NCI-H2107 (cell line): ENCODE measurements at regions not wholly inside any gene's neighbourhood (a gene's known extent, or its start where the extent isn't known, plus 50 kb on each side); places are given as distances from the start of the nearest gene placed in this dataset.
"Not testable (repeated sequence)": the region's sequence is repeated elsewhere in the genome, so short reads cannot be mapped to it uniquely, and the experiment has no call there.

ENCODE experiments used
- DNase-seq: peaks from one replicate; lab custom pipeline; 2025; lab: John Stamatoyannopoulos, UW

DNA sequence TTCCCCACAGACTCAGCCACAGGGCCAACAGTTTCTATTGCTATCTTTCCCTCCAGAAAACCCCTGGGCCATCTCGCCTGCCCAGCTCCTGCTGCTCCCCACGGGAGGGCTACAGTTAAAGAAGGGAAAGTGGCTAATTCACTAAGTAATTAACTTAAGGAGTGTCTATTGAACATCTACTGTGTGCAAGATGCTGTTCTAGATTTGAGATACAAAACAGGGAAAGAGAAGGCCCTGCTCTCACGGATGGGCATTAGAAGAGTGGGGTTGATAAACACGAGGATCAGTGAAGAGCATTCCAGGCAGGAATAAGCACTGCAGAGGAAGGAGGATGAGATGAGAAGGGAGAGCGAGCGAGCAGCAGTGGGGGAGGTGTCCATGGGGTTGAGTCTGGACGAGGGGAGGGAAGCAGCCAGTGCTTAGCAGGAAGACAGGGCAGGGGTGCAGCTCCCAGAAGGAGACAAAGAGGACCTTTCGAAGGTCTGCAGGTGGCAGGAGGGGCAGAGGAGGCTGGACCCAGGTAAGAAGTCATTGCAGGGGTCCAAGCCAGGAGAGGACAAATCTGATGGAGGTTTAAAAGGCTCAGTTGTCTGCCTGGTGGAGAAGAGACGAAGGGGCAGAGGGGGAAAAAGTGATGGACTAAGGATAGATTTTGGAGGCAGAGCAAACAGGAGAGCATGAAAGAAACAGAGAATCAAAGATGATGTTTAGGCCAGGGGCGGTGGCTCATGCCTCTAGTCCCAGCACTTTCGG lies 64.7 kb downstream of the KLF15 start:
- DNase-seq = no peak

DNA sequence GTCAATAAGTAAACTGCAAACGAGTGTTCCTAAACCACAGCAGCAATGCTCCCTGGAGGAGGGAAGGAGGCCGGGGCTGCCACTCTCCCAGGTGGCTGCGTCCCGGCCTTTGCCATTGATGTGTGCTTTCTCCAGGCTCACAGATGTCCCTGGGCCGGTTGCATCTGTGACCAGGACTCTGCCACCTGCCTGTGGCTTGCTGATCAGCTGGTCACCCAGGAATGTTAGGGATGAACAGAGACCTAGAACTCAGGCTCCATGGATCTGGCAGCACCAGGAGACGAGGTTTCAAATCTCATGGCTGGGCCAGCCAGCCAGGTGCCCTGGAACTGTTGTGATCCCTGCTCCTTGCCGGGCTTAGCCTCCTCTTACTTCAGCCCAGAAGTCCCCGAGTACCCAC lies 65.7 kb downstream of the KLF15 start:
- DNase-seq = no peak

DNA sequence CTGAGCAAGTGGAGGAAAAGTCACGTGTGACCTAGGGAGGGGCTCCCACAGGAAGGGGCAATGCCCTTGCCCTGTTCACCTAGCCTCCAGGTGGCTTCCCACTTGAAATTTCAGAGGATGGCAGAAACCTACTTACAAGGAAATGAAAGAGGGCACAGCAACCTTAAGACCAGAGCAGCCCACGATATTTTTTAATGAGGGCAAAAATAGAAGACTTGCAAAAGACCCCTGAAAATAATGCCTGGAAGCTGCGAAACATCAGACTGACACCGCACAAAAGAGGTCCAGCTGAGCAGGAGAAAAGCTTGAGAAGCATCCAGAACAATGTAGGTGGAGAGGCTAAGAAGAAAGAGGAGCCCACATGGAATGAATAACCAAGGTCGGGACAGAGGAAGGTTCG lies 66.1 kb downstream of the KLF15 start:
- DNase-seq = no peak

- no peak for DNase-seq
Observed at GRCh38 chr3:126290325-126290724, 66.9 kb downstream of the KLF15 start.

DNA sequence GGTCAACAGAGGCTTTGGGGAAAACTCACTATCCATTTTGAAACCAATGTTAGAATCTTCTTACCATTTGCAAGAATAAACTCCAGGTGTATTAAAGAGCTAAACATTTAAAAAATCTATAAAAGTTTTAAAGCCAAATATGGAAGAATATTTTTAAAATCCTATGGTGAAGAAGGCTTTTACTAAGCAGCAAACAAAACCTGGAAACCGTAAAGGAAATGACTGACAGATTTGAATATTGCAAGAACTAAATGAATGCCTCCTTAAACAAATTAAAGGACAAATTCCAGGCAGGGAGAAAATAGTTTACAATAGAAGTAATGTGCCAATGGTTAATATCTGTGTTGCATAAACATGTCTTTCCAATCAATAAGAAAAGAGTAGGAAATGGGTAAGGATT lies 68.1 kb downstream of the KLF15 start:
- DNase-seq = no peak

DNA sequence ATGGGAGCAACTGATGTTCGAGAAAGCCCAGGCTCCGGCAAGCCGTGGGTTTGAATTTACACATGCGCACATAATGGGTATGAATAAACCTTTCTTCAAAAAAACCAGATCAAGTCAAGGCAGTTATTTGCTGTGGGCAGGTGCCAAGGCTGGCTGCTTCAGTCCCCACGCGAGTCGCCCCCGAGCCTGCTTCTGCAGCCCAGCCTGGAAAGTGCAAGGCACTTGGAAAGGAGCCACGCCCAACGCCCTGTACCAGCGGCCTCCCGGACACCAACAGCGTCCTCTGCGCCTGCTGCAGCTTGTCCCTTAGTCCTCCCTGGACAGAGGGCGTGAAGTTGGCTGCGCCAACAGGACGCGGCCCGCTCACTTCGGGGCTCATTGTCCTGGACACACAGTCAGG lies 68.9 kb downstream of the KLF15 start:
- no peak for DNase-seq

- DNase-seq = peak; percentile 64
Observed at GRCh38 chr3:126287536-126288241, 69.5 kb downstream of the KLF15 start.

DNA sequence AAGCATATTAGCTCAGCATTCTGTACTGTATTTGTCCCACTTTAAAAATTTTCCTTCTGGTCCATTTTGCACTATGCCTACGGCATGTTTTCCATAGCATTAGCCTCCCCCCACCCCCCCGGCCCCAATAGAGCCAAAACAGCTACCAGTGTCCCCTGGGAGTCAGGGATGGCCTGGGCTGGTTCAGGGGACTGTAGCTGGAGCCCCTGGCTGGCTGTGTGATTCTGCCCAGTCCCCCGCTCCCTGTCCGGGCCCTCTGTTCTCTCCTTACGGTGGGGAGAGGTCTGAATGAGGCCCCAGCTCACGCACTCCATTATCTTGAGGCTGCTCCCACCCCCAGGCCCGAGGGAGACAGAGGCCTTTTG lies 70.1 kb downstream of the KLF15 start:
- no peak for DNase-seq

DNA sequence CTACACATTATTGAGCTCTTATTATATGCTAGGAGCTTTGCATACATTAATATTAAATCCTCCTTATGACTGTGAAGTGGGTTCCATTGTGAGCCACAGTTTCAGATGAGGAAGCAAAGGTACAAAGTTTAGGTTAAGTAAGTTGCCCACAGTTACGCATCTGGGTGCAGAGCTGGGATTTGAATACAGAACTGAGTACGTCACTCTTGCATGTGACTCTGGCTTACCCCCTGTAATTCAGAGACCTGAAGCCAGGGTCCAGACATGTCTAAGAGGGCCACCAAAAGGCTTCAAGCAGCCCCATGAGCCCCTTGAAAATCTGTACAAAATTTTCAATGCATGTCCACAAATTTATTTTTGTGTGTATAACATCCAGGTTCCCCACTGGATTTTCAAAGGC lies 71.8 kb downstream of the KLF15 start:
- DNase-seq = no peak

DNA sequence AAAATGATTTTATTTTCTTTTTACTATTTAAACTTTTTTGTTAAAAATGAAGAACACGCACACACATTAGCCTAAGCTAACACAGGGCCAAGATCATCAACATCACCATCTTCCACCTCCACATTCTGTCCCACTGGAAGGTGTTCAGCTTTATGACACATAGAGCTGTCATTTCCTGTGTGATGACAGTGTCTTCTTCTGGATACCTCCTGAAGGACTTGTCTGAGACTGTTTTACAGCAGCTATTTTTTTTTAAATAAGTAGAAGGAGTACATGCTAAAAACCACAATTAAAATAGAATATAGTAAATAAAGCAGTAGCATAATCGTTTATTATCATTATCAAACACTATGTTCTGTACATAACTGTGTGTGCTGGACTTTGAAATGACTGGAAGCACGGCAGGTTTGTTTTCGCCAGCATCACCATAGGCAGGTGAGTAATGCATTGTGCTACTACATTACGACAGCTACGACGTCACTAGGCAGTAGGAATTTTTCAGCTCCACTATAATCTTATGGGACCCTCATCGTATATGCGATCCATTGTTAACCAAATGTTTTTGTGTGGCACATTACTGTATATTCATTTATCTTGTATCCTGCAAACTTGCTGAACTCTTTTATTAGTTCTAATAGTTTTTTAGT lies 72.8 kb downstream of the KLF15 start:
- no peak for DNase-seq

DNA sequence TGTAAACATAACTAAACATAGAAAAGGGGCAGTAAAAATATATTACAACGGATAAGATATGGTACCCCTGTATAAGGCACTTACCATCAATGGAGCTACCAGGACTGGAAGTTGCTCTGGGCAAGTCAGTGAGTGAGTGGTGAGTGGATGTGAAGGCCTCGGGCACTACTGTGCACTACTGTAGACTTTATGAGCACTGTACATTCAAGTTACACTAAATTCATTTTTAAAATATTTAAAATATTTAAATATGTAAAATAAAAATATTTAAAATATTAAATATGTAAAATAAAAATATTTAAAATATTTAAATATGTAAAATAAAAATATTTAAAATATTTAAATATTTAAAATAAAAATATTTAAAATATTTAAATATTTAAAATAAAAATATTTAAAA lies 73.6 kb downstream of the KLF15 start:
- not testable (repeated sequence) for DNase-seq

DNA sequence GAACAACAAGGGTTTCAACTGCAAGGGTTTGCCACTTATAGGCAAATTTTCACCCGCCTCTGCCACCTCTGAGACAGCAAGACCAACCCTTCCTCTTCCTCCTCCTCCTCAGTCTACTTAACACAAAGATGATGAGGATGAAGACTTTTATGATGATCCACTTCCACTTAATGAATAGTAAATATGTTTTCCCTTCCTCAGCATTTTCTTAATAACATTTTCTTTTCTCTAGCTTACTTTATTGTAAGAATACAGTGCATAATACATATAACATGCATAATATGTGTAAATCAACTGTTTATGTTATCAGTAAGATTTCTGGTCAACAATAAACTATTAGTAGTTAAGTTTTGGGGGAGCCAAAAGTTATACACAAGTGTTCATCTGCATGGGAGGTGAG lies 77.4 kb downstream of the KLF15 start:
- no peak for DNase-seq

GRCh38 chr3:126277629-126278378 lies 79.4 kb downstream of the KLF15 start:
- DNase-seq = no peak

- no peak for DNase-seq
Observed at GRCh38 chr3:126275620-126275904, 81.6 kb downstream of the KLF15 start.

GRCh38 chr3:126274735-126275619 lies 82.2 kb downstream of the KLF15 start:
- no peak for DNase-seq

GRCh38 chr3:126270145-126270811 lies 86.9 kb downstream of the KLF15 start:
- DNase-seq = no peak

GRCh38 chr3:126269354-126269753 lies 87.9 kb downstream of the KLF15 start:
- no peak for DNase-seq

DNA sequence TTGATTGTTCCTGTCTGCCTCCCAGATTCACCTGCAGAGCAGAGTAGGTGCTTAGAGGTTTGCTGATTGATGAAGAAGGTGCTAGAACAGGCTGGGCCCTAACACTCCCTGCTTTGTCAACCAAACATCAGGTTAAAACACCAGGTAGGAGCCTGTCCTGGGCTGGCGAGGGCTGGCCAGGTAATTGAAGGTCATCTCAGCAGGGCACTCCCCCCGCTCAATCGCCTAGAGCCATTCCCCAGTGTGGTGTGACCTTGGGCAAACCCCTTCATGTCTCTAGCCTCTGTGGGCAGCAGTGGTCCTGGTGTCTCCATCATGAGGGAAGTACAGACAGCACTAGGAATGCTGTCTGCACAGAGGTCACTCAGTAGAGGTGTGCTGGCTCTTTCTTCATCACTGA lies 88.3 kb downstream of the KLF15 start:
- DNase-seq = no peak

DNA sequence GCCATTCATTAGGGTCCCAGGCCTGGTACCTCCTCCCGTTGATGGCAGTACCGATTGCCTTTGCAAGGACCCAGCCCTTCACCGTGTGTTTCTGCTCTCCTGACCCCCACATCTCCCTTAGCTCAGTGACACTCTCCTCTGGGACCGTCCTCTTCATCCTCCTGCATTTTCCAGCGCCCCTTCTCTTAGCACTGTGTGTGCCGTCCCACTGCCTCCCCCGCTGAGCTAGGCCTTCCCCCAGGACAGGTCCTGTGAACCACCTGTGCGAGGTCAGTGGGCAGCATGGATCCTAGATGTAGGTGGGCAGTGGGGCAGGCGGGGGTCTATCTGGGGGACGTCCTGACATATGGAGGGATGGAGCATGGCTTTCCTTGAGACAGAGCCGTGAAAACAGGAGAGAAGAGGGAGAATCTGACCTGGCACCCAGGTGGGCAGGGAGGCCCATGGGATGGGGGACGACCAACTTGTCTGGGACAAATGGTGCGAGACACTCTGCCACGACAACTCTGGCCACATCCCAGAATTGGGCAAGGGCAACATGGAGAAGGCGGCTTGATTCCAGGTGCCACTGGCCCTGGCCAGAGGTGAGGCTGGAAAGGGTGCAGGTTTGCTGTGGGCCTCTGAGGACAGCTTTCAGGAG lies 87.7 kb upstream of the ALDH1L1 start:
- no peak for DNase-seq

- DNase-seq = no peak
Observed at GRCh38 chr3:126267169-126267975, 87.0 kb upstream of the ALDH1L1 start.
